ENCODE measurements at regions not wholly inside any gene's neighbourhood (a gene's known extent, or its start where the extent isn't known, plus 50 kb on each side); places are given as distances from the start of the nearest gene placed in this dataset.

DNA sequence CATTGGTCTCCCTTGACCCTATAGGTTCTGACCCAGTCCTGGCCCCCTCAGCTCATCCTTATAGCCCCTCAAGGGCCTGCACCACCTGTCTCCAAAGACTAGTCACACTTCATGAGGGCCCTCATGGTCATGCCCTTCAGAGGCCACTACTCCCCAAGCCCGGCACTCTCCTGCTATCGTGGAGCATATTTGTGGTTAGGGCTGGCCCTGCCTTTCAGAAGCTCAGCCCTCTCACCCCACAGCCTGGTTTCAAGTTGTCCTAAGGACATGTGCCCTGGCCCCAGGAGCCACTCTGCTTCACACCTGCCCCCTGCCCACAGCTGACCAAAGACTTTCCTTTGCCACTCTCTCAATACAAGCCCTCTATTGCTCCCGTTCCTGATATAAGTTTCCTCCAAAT lies 60.3 kb upstream of the LBX1 start:
- H3K27ac ChIP-seq (ENCODE audit: low read depth, low read length) = no peak overlapping the region
- no peak overlapping the region for H3K9ac ChIP-seq (ENCODE audit: low read length)
- H3K27me3 ChIP-seq (ENCODE audit: control insufficient read depth, insufficient read depth, low read length) = peaks cover 92% of the 10 kb centered on the region
- H3K36me3 ChIP-seq (ENCODE audit: control insufficient read depth, insufficient read depth, low read length) = no peaks in the 10 kb centered on the region
- H3K9me3 ChIP-seq (ENCODE audit: control insufficient read depth, insufficient read depth, low read depth, low read length) = no peaks in the 10 kb centered on the region
- peaks cover 59% of the 10 kb centered on the region for H3K4me1 ChIP-seq (ENCODE audit: control insufficient read depth, insufficient read depth, low read length)
- H3K4me3 ChIP-seq (ENCODE audit: low read depth, low read length) = no peak overlapping the region

- H3K27ac ChIP-seq (ENCODE audit: low read depth, low read length) = no peak overlapping the region
- peaks cover 50% of the 10 kb centered on the region for H3K4me1 ChIP-seq (ENCODE audit: control insufficient read depth, insufficient read depth, low read length)
- no peaks in the 10 kb centered on the region for H3K36me3 ChIP-seq (ENCODE audit: control insufficient read depth, insufficient read depth, low read length)
- H3K4me3 ChIP-seq (ENCODE audit: low read depth, low read length) = no peak overlapping the region
- H3K27me3 ChIP-seq (ENCODE audit: control insufficient read depth, insufficient read depth, low read length) = peaks cover 92% of the 10 kb centered on the region
- no peaks in the 10 kb centered on the region for H3K9me3 ChIP-seq (ENCODE audit: control insufficient read depth, insufficient read depth, low read depth, low read length)
- no peak overlapping the region for H3K9ac ChIP-seq (ENCODE audit: low read length)
These were observed 61.2 kb upstream of the LBX1 start for GRCh38 chr10:101290431-101290830.

DNA sequence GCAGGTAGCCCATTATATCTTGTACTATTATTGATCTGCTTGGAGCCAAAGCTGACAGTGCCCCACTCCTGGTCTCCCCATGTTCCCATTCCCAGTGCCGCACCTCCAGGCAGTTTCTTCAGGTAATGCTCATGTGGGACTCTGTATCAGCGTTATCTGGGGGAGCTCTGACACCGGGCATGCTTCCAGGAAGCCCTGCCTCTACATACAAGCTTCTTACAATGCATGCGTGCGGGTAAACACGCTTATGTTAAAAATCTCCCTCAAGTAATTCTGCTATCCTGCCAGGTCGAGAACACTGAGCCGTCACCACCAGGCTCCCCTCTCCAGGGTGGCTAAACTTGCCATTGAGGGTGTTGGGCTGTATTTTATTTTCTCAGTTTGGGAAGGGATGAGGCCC lies 61.6 kb upstream of the LBX1 start:
- no peaks in the 10 kb centered on the region for H3K36me3 ChIP-seq (ENCODE audit: control insufficient read depth, insufficient read depth, low read length)
- peaks cover 94% of the 10 kb centered on the region for H3K27me3 ChIP-seq (ENCODE audit: control insufficient read depth, insufficient read depth, low read length)
- no peaks in the 10 kb centered on the region for H3K9me3 ChIP-seq (ENCODE audit: control insufficient read depth, insufficient read depth, low read depth, low read length)
- H3K4me3 ChIP-seq (ENCODE audit: low read depth, low read length) = peak overlapping the region; percentile 77
- peaks cover 48% of the 10 kb centered on the region for H3K4me1 ChIP-seq (ENCODE audit: control insufficient read depth, insufficient read depth, low read length)
- H3K9ac ChIP-seq (ENCODE audit: low read length) = no peak overlapping the region
- H3K27ac ChIP-seq (ENCODE audit: low read depth, low read length) = no peak overlapping the region

GRCh38 chr10:101291331-101292193 lies 62.3 kb upstream of the LBX1 start:
- peaks cover 90% of the 10 kb centered on the region for H3K27me3 ChIP-seq (ENCODE audit: control insufficient read depth, insufficient read depth, low read length)
- no peak overlapping the region for H3K9ac ChIP-seq (ENCODE audit: low read length)
- no peaks in the 10 kb centered on the region for H3K9me3 ChIP-seq (ENCODE audit: control insufficient read depth, insufficient read depth, low read depth, low read length)
- H3K27ac ChIP-seq (ENCODE audit: low read depth, low read length) = no peak overlapping the region
- H3K4me3 ChIP-seq (ENCODE audit: low read depth, low read length) = peak overlapping the region; percentile 77
- peaks cover 44% of the 10 kb centered on the region for H3K4me1 ChIP-seq (ENCODE audit: control insufficient read depth, insufficient read depth, low read length)
- no peaks in the 10 kb centered on the region for H3K36me3 ChIP-seq (ENCODE audit: control insufficient read depth, insufficient read depth, low read length)

DNA sequence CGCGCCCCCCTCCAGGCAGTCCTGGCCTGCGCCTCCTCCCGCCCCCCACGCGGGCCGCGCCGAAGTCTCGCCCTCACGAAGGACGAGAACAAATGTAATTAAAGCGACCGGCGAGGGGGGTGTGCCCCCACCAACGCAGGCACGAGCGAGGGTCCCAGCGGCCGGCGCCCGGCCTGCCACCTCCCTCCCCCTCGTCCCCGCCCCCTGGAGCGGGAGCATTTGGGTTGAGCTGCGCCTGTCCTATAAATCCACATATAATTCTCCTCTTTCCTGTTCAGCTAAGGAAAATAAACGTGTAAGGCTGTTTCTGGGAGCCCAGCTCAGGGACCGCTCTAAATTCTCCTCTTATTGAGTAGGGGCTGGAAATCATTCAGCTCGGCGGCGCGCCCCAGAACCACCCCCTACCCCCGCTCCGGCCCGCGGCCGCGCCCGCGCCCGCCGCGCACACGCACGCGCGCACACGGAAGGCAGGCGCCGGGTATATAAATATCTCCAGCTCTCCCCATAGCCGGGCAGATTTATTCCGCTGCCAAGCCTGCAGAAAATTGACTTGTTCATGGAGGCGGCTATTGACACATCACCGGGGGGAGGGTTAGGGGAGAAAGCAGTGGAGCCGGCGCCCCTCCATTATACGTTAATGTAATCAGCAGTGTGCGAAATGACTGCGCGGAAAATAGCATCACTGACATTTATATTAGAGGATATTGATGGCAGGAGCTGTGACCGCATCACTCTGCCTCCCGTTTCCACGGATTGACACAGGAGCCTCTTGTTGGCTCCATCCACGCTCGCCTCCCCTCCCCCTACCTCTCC lies 61.6 kb upstream of the BTRC start:
- Histone ChIP-seq H3K27me3 (ENCODE audit: control insufficient read depth, insufficient read depth, low read length) (peaks cover 89% of the 10 kb centered on the region), H3K36me3 (ENCODE audit: control insufficient read depth, insufficient read depth, low read length) (no peaks in the 10 kb centered on the region), H3K9me3 (ENCODE audit: control insufficient read depth, insufficient read depth, low read depth, low read length) (no peaks in the 10 kb centered on the region), H3K4me1 (ENCODE audit: control insufficient read depth, insufficient read depth, low read length) (peaks cover 40% of the 10 kb centered on the region), H3K9ac (ENCODE audit: low read length) (no peak overlapping the region), H3K4me3 (ENCODE audit: low read depth, low read length) (peak overlapping the region; percentile 77), H3K27ac (ENCODE audit: low read depth, low read length) (no peak overlapping the region)

- H3K4me3 ChIP-seq (ENCODE audit: low read depth, low read length) = peak overlapping the region; percentile 77
- peaks cover 39% of the 10 kb centered on the region for H3K4me1 ChIP-seq (ENCODE audit: control insufficient read depth, insufficient read depth, low read length)
- H3K27me3 ChIP-seq (ENCODE audit: control insufficient read depth, insufficient read depth, low read length) = peaks cover 89% of the 10 kb centered on the region
- no peaks in the 10 kb centered on the region for H3K9me3 ChIP-seq (ENCODE audit: control insufficient read depth, insufficient read depth, low read depth, low read length)
- no peaks in the 10 kb centered on the region for H3K36me3 ChIP-seq (ENCODE audit: control insufficient read depth, insufficient read depth, low read length)
- no peak overlapping the region for H3K27ac ChIP-seq (ENCODE audit: low read depth, low read length)
- no peak overlapping the region for H3K9ac ChIP-seq (ENCODE audit: low read length)
These were observed 60.8 kb upstream of the BTRC start for GRCh38 chr10:101293007-101293723.

GRCh38 chr10:101294109-101294508 lies 59.9 kb upstream of the BTRC start:
- Histone ChIP-seq H3K4me3 (ENCODE audit: low read depth, low read length) (no peak overlapping the region), H3K4me1 (ENCODE audit: control insufficient read depth, insufficient read depth, low read length) (peaks cover 35% of the 10 kb centered on the region), H3K27me3 (ENCODE audit: control insufficient read depth, insufficient read depth, low read length) (peaks cover 89% of the 10 kb centered on the region), H3K9me3 (ENCODE audit: control insufficient read depth, insufficient read depth, low read depth, low read length) (no peaks in the 10 kb centered on the region), H3K27ac (ENCODE audit: low read depth, low read length) (no peak overlapping the region), H3K36me3 (ENCODE audit: control insufficient read depth, insufficient read depth, low read length) (no peaks in the 10 kb centered on the region), H3K9ac (ENCODE audit: low read length) (no peak overlapping the region)

DNA sequence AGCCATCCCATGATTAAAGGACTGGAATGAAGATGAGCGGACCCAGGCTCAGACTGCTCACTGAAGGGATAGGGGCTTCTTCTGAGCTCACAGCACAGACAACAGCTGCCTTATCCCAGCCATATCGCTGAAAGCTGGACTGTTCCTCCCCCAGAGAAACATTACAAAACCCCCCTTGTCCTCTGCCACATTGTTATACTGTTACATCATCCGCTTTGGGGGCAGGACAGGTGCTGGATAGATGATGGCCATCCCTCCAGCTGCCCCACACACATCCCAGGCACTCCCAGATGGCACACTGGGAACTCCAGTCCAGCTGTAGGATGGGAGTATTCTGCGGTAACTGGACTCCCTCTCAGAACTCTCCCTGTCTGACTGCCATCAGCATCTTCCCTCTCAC lies 58.7 kb upstream of the BTRC start:
- Histone ChIP-seq H3K4me1 (ENCODE audit: control insufficient read depth, insufficient read depth, low read length) (peaks cover 29% of the 10 kb centered on the region), H3K27me3 (ENCODE audit: control insufficient read depth, insufficient read depth, low read length) (peaks cover 81% of the 10 kb centered on the region), H3K9me3 (ENCODE audit: control insufficient read depth, insufficient read depth, low read depth, low read length) (no peaks in the 10 kb centered on the region), H3K4me3 (ENCODE audit: low read depth, low read length) (no peak overlapping the region), H3K27ac (ENCODE audit: low read depth, low read length) (no peak overlapping the region), H3K9ac (ENCODE audit: low read length) (no peak overlapping the region), H3K36me3 (ENCODE audit: control insufficient read depth, insufficient read depth, low read length) (no peaks in the 10 kb centered on the region)

DNA sequence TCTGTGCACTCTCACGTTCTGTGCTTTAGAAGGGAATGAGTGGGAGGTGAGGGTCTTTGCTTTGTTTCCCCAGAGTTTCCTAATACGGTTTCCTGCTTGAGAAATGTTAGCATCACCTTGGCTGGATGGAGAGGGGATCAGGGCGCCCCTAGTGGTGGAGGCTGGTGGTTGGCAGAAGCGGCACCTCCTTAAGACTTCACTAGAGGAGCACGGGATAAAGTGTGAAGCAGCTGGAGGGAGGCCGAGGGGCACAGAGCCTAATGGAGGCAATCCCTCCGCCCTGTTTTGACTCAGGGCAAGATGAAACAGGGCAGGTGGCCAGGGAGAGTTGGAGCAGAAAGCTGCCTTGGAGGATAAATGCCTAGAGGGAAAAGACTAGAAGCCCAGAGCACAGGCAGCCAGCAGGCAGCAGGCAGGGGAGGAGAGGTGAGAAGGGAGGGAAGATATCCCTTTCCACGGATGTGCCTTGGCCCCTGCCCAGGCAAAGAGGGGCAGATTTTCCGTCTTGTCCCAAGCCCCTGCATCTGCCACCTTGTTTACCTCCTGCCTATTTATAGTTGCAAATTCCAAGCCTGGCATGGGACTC lies 56.0 kb upstream of the BTRC start:
- Histone ChIP-seq H3K9ac (ENCODE audit: low read length) (no peak overlapping the region), H3K4me3 (ENCODE audit: low read depth, low read length) (no peak overlapping the region), H3K4me1 (ENCODE audit: control insufficient read depth, insufficient read depth, low read length) (peaks cover 12% of the 10 kb centered on the region), H3K36me3 (ENCODE audit: control insufficient read depth, insufficient read depth, low read length) (no peaks in the 10 kb centered on the region), H3K27me3 (ENCODE audit: control insufficient read depth, insufficient read depth, low read length) (peaks cover 56% of the 10 kb centered on the region), H3K9me3 (ENCODE audit: control insufficient read depth, insufficient read depth, low read depth, low read length) (no peaks in the 10 kb centered on the region), H3K27ac (ENCODE audit: low read depth, low read length) (no peak overlapping the region)

- Histone ChIP-seq H3K27me3 (ENCODE audit: control insufficient read depth, insufficient read depth, low read length) (peaks cover 51% of the 10 kb centered on the region), H3K9ac (ENCODE audit: low read length) (no peak overlapping the region), H3K4me1 (ENCODE audit: control insufficient read depth, insufficient read depth, low read length) (peaks cover 7% of the 10 kb centered on the region; the same call in 1 of the 2 replicates), H3K27ac (ENCODE audit: low read depth, low read length) (no peak overlapping the region), H3K9me3 (ENCODE audit: control insufficient read depth, insufficient read depth, low read depth, low read length) (no peaks in the 10 kb centered on the region), H3K36me3 (ENCODE audit: control insufficient read depth, insufficient read depth, low read length) (no peaks in the 10 kb centered on the region), H3K4me3 (ENCODE audit: low read depth, low read length) (no peak overlapping the region)
These were observed 54.8 kb upstream of the BTRC start for GRCh38 chr10:101299211-101299610.

Measured in HUES6 (cell line).